GM21390 (cell line): ENCODE measurements at regions not wholly inside any gene's neighbourhood (a gene's known extent, or its start where the extent isn't known, plus 50 kb on each side); places are given as distances from the start of the nearest gene placed in this dataset.

Experiments
- ATAC-seq: cut with Tn5 transposase; IDR thresholded peaks from one replicate; pipeline ENCODE4 v1.9.1; 2021; ENCODE audit not compliant: unreplicated experiment

DNA sequence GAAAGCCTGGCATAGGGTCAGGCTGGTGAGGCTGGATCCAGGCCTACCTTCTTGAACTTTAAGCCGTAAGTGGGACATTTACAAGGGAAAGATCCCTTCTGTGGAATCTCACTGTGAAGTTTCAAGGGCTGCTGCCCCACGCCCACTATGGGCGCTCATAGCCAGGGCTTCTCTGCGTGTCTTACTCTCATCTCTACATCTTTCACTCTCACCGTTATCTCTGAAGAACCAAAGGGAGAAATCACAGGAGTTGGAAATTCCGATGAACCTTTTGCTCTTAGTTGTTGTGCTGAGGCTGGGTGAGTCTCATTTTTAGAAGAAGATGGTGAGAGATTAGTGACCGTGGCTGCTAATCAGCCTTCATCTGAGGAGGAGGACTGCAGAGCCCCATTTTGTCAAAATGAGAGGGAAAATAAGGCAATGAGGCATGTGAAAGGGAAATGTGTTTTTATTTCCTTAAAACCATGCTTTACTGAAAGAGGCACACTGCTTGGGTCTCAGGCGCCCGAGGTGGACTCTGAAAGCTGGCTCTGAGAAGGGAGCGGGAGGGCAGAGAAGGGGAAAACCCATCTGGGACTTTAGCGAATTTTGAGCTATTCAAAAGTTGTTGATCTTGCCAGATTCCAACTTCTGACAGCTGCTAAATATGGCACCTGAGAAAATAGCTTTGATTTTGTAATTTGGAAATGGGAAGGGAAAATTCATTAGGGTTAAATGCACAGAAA is 301.5 kb downstream of the CLIC5 start:
- no peak for ATAC-seq
